H1 (cell line): ENCODE measurements at regions not wholly inside any gene's neighbourhood (a gene's known extent, or its start where the extent isn't known, plus 50 kb on each side); places are given as distances from the start of the nearest gene placed in this dataset.

ENCODE experiments used
- CTCF ChIA-PET: fragments of 300-600 bp; sonication (Branson Sonifier 250); formaldehyde crosslinking; loops from one replicate; lab custom pipeline; 2021; ENCODE audit not compliant: partially characterized antibody; lab: Charles Lee
- POLR2A ChIA-PET: fragments of 300-600 bp; sonication (Branson Sonifier 250); formaldehyde crosslinking; loops from one replicate; lab custom pipeline; 2021; ENCODE audit warnings: inconsistent platforms; ENCODE audit not compliant: partially characterized antibody; lab: Charles Lee
- DNase-seq, 2 experiments: peaks; one replicate each; pipeline versions ENCODE4 v3.0.0 to v3.0.0-alpha.2; 2010 to 2022; ENCODE audit warnings: low spot score in 2 of 2, low read depth in 1 of 2, mixed read lengths in 1 of 2
- FAIRE-seq: peaks from 2 replicates; lab custom pipeline; 2011; peaks lifted over from hg19 to GRCh38; lab: Jason Lieb, UNC
- H2AFZ ChIP-seq: 2 replicates; pipeline ENCODE4 v1.8.1; 2012; ENCODE audit warnings: low read length, inconsistent platforms
- H2AK5ac ChIP-seq: 2 replicates; pipeline ENCODE4 v1.6.1; 2013; ENCODE audit warnings: low read depth, low read length
- H2BK120ac ChIP-seq: replicated peaks from 2 replicates; pipeline ENCODE3; 2013; ENCODE audit warnings: low read depth, low read length, inconsistent platforms
- H2BK12ac ChIP-seq: 2 replicates; pipeline ENCODE4 v1.6.1; 2013; ENCODE audit warnings: low read depth, low read length
- H2BK15ac ChIP-seq: 2 replicates; pipeline ENCODE4 v1.6.1; 2013; ENCODE audit warnings: low read length
- H2BK20ac ChIP-seq: 2 replicates; pipeline ENCODE4 v1.6.1; 2013; ENCODE audit warnings: low read length
- H2BK5ac ChIP-seq: 2 replicates; pipeline ENCODE4 v1.6.1; 2013; ENCODE audit warnings: low read depth, low read length
- H3K14ac ChIP-seq: 2 replicates; pipeline ENCODE4 v1.6.1; 2013; ENCODE audit warnings: inconsistent platforms; ENCODE audit not compliant: insufficient read length
- H3K18ac ChIP-seq: 2 replicates; pipeline ENCODE4 v1.6.1; 2013; ENCODE audit warnings: low read length; ENCODE audit errors: extremely low read depth
- H3K23ac ChIP-seq: 2 replicates; pipeline ENCODE4 v1.6.1; 2013; ENCODE audit warnings: inconsistent platforms; ENCODE audit not compliant: insufficient read length
- H3K23me2 ChIP-seq: 2 replicates; pipeline ENCODE4 v1.6.1; 2013; ENCODE audit warnings: low read depth, low read length
- H3K27ac ChIP-seq: 2 replicates; pipeline ENCODE4 v1.6.1; 2011; ENCODE audit warnings: low read depth, low read length, inconsistent platforms
- H3K27me3 ChIP-seq, 4 experiments: replicated peaks in 1 of 4; 1 replicate in 1 of 4; 2 replicates in 3 of 4; pipeline versions ENCODE4 v1.6.1 to v1.8.1; 2011 to 2013; ENCODE audit warnings: low read length in 3 of 4, mild to moderate bottlenecking in 3 of 4, inconsistent platforms in 2 of 4, mixed read lengths in 2 of 4, moderate library complexity in 1 of 4; ENCODE audit not compliant: control insufficient read depth in 3 of 4, insufficient read depth in 3 of 4; ENCODE audit errors: extremely low read depth in 1 of 4
- H3K36me3 ChIP-seq, 4 experiments: 2 replicates each; pipeline versions ENCODE4 v1.6.1 to v1.8.1; 2011 to 2013; ENCODE audit warnings: mild to moderate bottlenecking in 4 of 4, low read length in 3 of 4, moderate library complexity in 2 of 4, control low read depth in 1 of 4, inconsistent platforms in 1 of 4; ENCODE audit not compliant: insufficient read depth in 4 of 4, control insufficient read depth in 2 of 4
- H3K4ac ChIP-seq: replicated peaks from 2 replicates; pipeline ENCODE3; 2013; ENCODE audit warnings: low read length, low read depth, mixed read lengths, inconsistent platforms; ENCODE audit not compliant: insufficient read length
- H3K4me1 ChIP-seq, 4 experiments: replicated peaks in 1 of 4; 1 replicate in 1 of 4; 2 replicates in 3 of 4; pipeline versions ENCODE4 v1.6.1 to v1.8.1; 2011 to 2013; ENCODE audit warnings: low read length in 3 of 4, inconsistent platforms in 2 of 4, mixed read lengths in 1 of 4; ENCODE audit not compliant: insufficient read depth in 4 of 4, control insufficient read depth in 3 of 4
- H3K4me2 ChIP-seq, 2 experiments: 2 replicates each; pipeline versions ENCODE4 v1.6.1 to v1.8.1; 2011 to 2013; ENCODE audit warnings: low read depth in 2 of 2, low read length in 2 of 2, control low read depth in 1 of 2, inconsistent platforms in 1 of 2, mild to moderate bottlenecking in 1 of 2; ENCODE audit not compliant: insufficient read depth in 1 of 2
- H3K4me3 ChIP-seq, 4 experiments: fragments of 200-600, 300-600 bp in 1 of 4; sonication (generic), shearing (Covaris generic), sonication (Bioruptor Twin) in 1 of 4; 2 replicates each; pipeline versions ENCODE4 v1.5.1 to v1.8.1; 2011 to 2016; ENCODE audit warnings: low read length in 4 of 4, low read depth in 3 of 4, control low read depth in 2 of 4, inconsistent platforms in 2 of 4, mild to moderate bottlenecking in 2 of 4, mixed read lengths in 1 of 4, moderate library complexity in 1 of 4; ENCODE audit not compliant: insufficient read depth in 2 of 4; ENCODE audit errors: extremely low read depth in 1 of 4
- H3K56ac ChIP-seq: replicated peaks from 2 replicates; pipeline ENCODE3; 2013; ENCODE audit warnings: low read depth, mild to moderate bottlenecking, mixed read lengths, low read length, inconsistent platforms; ENCODE audit not compliant: insufficient read length
- H3K79me1 ChIP-seq: 2 replicates; pipeline ENCODE4 v1.6.1; 2013; ENCODE audit warnings: low read depth, low read length, control low read depth
- H3K79me2 ChIP-seq, 2 experiments: 2 replicates each; pipeline versions ENCODE4 v1.6.1 to v1.8.1; 2012 to 2013; ENCODE audit warnings: low read length in 2 of 2, mild to moderate bottlenecking in 2 of 2, inconsistent platforms in 1 of 2; ENCODE audit not compliant: insufficient read depth in 2 of 2, control insufficient read depth in 1 of 2
- H3K9ac ChIP-seq, 4 experiments: replicated peaks in 1 of 4; 1 replicate in 1 of 4; 2 replicates in 3 of 4; pipeline versions ENCODE4 v1.6.1 to v1.8.1; 2011 to 2013; ENCODE audit warnings: low read depth in 3 of 4, low read length in 3 of 4, control low read depth in 2 of 4, mild to moderate bottlenecking in 2 of 4, moderate library complexity in 2 of 4, inconsistent platforms in 1 of 4; ENCODE audit errors: extremely low read depth in 1 of 4
- H3K9me3 ChIP-seq, 2 experiments: 2 replicates each; pipeline versions ENCODE4 v1.6.1 to v1.8.1; 2012 to 2013; ENCODE audit warnings: mild to moderate bottlenecking in 2 of 2, moderate library complexity in 2 of 2, control low read depth in 1 of 2, inconsistent platforms in 1 of 2, low read depth in 1 of 2, low read length in 1 of 2, mixed read lengths in 1 of 2; ENCODE audit not compliant: insufficient read depth in 2 of 2
- H4K20me1 ChIP-seq, 2 experiments: replicated peaks in 1 of 2; 2 replicates each; pipeline versions ENCODE3 to v1.8.1; 2011 to 2013; ENCODE audit warnings: inconsistent platforms in 2 of 2, low read length in 2 of 2, mild to moderate bottlenecking in 1 of 2; ENCODE audit not compliant: insufficient read depth in 2 of 2, control insufficient read depth in 1 of 2
- H4K5ac ChIP-seq: 2 replicates; pipeline ENCODE4 v1.6.1; 2013; ENCODE audit warnings: low read length, low read depth, mixed read lengths, inconsistent platforms; ENCODE audit not compliant: insufficient read length
- H4K8ac ChIP-seq: 2 replicates; pipeline ENCODE4 v1.8.0; 2013; ENCODE audit warnings: mild to moderate bottlenecking, moderate library complexity, low read length, inconsistent platforms; ENCODE audit not compliant: insufficient read depth; ENCODE audit errors: extremely low read depth
- H4K91ac ChIP-seq: replicated peaks from 2 replicates; pipeline ENCODE3; 2013; ENCODE audit warnings: low read length, mixed read lengths, inconsistent platforms; ENCODE audit not compliant: insufficient read length
- EP300 ChIP-seq, 2 experiments: IDR thresholded peaks; 1 replicate in 1 of 2; 2 replicates in 1 of 2; pipeline ENCODE4 v1.6.1; 2011 to 2012; ENCODE audit warnings: low read depth in 2 of 2, low read length in 2 of 2, mild to moderate bottlenecking in 2 of 2, borderline replicate concordance in 1 of 2, inconsistent platforms in 1 of 2, moderate library complexity in 1 of 2
- RAD21 ChIP-seq, 2 experiments: IDR thresholded peaks in 1 of 2; conservative IDR thresholded peaks in 1 of 2; 2 replicates each; pipeline ENCODE4 v1.6.1; 2011; ENCODE audit warnings: low read depth in 2 of 2, low read length in 2 of 2, improper control_type of control experiment in 1 of 2, inconsistent platforms in 1 of 2, mild to moderate bottlenecking in 1 of 2, moderate library complexity in 1 of 2
- TBP ChIP-seq: IDR thresholded peaks from 2 replicates; pipeline ENCODE4 v1.6.1; 2011; ENCODE audit warnings: low read depth, low read length, improper control_type of control experiment
- YY1 ChIP-seq: IDR thresholded peaks from 2 replicates; pipeline ENCODE4 v1.6.1; 2011; ENCODE audit warnings: low read depth, mild to moderate bottlenecking, low read length

DNA sequence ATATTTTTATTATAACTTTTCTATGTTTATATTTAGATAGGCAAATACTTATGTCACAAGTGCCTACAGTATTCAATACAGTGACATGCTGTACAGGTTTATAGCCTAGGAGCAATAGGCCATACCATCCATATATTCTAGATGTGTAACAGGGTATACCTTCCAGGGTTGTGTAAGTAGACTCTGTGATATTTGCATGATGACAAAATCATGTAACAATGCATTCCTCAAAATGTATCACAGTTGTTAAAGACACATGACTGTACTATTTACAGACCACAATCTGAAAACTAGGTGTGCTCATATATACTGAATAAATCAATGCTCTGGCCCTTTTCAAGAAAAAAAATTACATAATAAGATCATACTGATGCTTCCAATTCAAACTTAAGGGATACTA, 433.2 kb upstream of the RGPD4 start:
- POLR2A ChIA-PET = no interaction called here
- TF ChIP-seq RAD21 (IDR thresholded peaks at IDR 0.05 in 1 of 2, conservative IDR thresholded peaks at IDR 0.05 in 1 of 2; ENCODE audit: low read depth in 2 of 2, low read length in 2 of 2) (no peak), TBP (no peak), YY1 (no peak), EP300 (IDR thresholded peaks at IDR 0.05; ENCODE audit: borderline replicate concordance in 1 of 2, low read depth in 2 of 2, low read length in 2 of 2) (no peak)

More for the DNA sequence above, 433.2 kb upstream of the RGPD4 start:
- Histone ChIP-seq H2BK5ac (no peak overlapping the region), H3K56ac (no peak overlapping the region), H3K14ac (no peak overlapping the region), H2BK120ac (no peak overlapping the region), H3K27me3 (no peaks in the 10 kb centered on the region), H3K36me3 (no peaks in the 10 kb centered on the region), H2AK5ac (no peak overlapping the region), H2BK12ac (no peak overlapping the region), H3K4ac (no peak overlapping the region), H4K5ac (no peak overlapping the region), H2BK20ac (no peak overlapping the region), H3K9ac (no peak overlapping the region), H3K4me2 (no peak overlapping the region), H3K79me2 (no peaks in the 10 kb centered on the region), H3K79me1 (no peaks in the 10 kb centered on the region), H3K4me1 (no peaks in the 10 kb centered on the region), H3K23ac (no peak overlapping the region), H3K4me3 (no peak overlapping the region), H3K18ac (no peak overlapping the region), H4K91ac (no peak overlapping the region), H3K27ac (no peak overlapping the region), H2BK15ac (no peak overlapping the region), H2AFZ (no peak overlapping the region), H3K23me2 (no peaks in the 10 kb centered on the region), H4K20me1 (no peaks in the 10 kb centered on the region), H4K8ac (no peak overlapping the region), H3K9me3 (no peaks in the 10 kb centered on the region; a peak in 1 of 4 replicates)
- CTCF ChIA-PET = no interaction called here
- FAIRE-seq (no peak), DNase-seq (no peak)
